SH-SY5Y (cell line): ENCODE measurements at regions not wholly inside any gene's neighbourhood (a gene's known extent, or its start where the extent isn't known, plus 50 kb on each side); places are given as distances from the start of the nearest gene placed in this dataset.

Experiments
- GATA2 ChIP-seq: IDR thresholded peaks from 2 replicates; pipeline ENCODE4 v1.6.1; 2011; ENCODE audit warnings: mild to moderate bottlenecking, low read depth, low read length
- GATA3 ChIP-seq: IDR thresholded peaks from 2 replicates; pipeline ENCODE4 v1.6.1; 2011; ENCODE audit warnings: low read depth, mild to moderate bottlenecking, low read length, moderate library complexity

- TF ChIP-seq GATA3 (no peak), GATA2 (no peak)
These were observed 236.9 kb upstream of the KBTBD8 start for GRCh38 chr3:66761093-66761780.

- TF ChIP-seq GATA3 = no peak
- TF ChIP-seq GATA2 = no peak
These were observed 235.0 kb upstream of the KBTBD8 start for GRCh38 chr3:66762916-66763693.

- TF ChIP-seq GATA3 (no peak), GATA2 (no peak)
These were observed 220.0 kb upstream of the KBTBD8 start for GRCh38 chr3:66778107-66778506.

DNA sequence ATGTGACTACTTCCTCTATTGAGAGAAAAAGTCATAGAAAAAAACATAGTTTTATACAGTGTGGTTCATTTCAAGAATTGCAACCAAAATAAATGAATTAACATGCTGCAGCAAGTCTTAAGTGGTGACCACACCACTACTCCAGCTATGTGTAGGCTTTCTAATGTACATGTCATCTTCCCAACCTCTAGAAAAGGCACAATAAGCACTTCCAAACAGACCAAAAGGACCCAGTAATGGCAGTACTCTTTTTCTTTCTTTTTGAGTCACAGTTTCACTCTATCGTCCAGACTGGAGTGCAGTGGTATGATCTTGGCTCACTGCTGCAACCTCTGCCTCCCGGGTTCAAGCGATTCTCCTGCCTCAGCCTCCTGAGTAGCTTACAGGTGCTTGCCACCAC, 219.3 kb upstream of the KBTBD8 start:
- TF ChIP-seq GATA3 = no peak
- no peak for TF ChIP-seq GATA2

GRCh38 chr3:66785191-66785909, 212.8 kb upstream of the KBTBD8 start:
- TF ChIP-seq GATA3 (no peak), GATA2 (no peak)

- TF ChIP-seq GATA3 (no peak), GATA2 (no peak)
These were observed 208.4 kb upstream of the KBTBD8 start for GRCh38 chr3:66789580-66790237.

DNA sequence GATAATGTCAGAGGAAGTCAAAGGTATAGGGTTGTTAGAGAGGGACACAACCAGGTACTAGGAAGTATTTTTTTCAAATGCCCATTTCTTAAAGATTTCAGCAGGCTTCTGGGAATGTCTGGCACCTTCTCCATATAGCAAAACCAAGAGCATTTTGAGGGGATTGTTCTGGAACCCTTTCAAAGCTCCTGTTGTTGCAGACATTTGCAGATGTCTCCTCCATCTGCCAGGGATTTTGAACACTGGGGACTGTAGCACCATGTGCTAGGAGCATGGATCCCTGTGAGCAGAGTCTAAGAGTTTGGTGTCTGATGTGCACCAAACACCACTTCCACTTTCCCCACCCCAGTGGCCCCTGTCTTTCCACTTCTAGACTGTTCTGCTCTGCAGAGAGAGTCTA, 206.0 kb upstream of the KBTBD8 start:
- TF ChIP-seq GATA2 (no peak), GATA3 (no peak)

- TF ChIP-seq GATA2 (no peak), GATA3 (no peak)
These were observed 202.7 kb upstream of the KBTBD8 start for GRCh38 chr3:66795365-66795764.

- TF ChIP-seq GATA2 = no peak
These were observed 201.8 kb upstream of the KBTBD8 start for GRCh38 chr3:66796343-66796742.

GRCh38 chr3:66797889-66798560, 200.1 kb upstream of the KBTBD8 start:
- TF ChIP-seq GATA2 (no peak), GATA3 (no peak)

- TF ChIP-seq GATA3 = no peak
- no peak for TF ChIP-seq GATA2
These were observed 197.1 kb upstream of the KBTBD8 start for GRCh38 chr3:66800941-66801545.

- TF ChIP-seq GATA3 (no peak), GATA2 (no peak)
These were observed 194.9 kb upstream of the KBTBD8 start for GRCh38 chr3:66803206-66803605.
